Fibroblast of skin of scalp (primary cell): ENCODE measurements at regions not wholly inside any gene's neighbourhood (a gene's known extent, or its start where the extent isn't known, plus 50 kb on each side); places are given as distances from the start of the nearest gene placed in this dataset.

Source experiments
- DNase-seq: peaks from one replicate; pipeline ENCODE4 v3.0.0-alpha.2; 2013

GRCh38 chr20:24738981-24739633 lies 210.0 kb upstream of the CST7 start:
- no peak for DNase-seq

GRCh38 chr20:24739746-24740145 lies 209.3 kb upstream of the CST7 start:
- no peak for DNase-seq

GRCh38 chr20:24741493-24742072 lies 207.5 kb upstream of the CST7 start:
- DNase-seq = no peak

DNA sequence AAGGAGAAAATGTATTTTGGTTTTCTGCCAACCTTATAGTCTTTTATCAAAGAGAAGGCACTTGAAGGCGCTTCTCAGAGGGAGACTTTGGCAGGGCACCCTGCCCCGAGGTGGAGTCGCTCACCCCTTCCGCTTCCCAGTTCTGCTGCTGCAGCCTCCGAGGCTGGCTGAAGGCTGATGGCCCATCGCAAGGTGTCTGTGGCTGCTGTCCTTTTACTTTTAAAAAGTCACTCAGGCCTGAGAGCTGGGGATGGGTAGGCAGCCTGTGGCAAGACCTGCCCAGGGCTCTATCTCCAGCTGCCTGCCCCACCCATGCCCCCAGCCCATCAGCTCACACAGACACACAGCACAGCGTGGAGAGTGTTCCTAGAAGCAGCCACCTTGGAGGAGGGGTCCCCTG lies 206.6 kb upstream of the CST7 start:
- DNase-seq = no peak

DNA sequence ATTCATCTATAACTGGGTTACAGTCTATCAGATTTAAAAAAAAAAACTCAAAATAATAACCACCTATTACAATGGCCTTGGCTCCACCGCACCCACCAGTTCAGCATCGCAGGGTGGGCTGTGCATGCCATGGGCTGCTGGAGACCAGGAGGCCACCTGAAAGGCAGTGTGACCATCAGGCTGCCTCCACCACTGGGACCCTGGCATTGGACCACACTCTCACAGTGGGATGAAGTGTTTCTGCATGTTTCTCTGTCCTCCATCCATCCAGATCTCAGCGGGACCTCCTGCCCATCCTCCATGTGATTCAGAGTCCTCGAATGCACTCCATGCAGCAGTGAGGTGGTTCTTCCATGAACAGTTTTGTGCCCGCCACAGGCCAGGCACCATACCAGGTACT lies 206.1 kb upstream of the CST7 start:
- DNase-seq = no peak

DNA sequence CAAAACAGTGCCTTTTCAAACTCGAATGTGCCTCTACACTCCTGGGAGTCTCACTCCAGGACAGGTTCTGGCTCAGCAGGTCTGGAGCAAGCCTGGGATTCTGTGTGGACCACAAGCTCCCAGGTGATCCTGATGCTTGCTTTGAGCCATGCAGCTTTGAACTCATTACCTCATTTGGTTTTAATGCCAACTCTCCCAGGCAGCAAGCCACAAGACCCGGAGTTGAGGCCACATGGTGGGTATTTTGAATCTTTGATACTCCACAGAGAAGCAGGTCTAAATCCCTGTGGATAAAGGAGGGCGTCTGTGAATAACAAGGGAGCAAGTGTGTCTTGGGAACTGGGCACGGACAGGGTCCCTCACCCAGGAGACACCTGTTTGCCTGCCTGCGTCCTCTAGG lies 205.4 kb upstream of the CST7 start:
- no peak for DNase-seq

- no peak for DNase-seq
Measured at GRCh38 chr20:24744747-24745146, 204.3 kb upstream of the CST7 start.

DNA sequence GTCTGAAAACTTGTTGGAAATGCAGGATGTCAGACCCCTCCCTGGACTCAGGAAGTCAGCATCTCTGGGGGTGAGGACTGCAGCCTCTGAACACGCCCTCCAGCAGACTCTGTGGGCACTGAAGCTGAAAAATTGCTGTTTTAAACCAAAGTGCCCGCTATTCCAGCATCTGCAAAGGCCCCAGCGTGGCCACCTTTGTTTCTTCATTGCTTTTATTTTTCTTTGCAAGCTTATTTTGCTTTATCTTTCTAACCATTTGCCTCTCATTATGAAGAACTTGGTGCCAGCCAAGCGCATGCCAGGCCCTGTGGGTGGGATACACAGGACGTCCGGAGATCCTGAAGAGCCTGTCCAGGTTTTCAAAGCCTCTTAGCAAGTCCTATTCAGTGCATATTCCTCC lies 203.9 kb upstream of the CST7 start:
- no peak for DNase-seq

DNA sequence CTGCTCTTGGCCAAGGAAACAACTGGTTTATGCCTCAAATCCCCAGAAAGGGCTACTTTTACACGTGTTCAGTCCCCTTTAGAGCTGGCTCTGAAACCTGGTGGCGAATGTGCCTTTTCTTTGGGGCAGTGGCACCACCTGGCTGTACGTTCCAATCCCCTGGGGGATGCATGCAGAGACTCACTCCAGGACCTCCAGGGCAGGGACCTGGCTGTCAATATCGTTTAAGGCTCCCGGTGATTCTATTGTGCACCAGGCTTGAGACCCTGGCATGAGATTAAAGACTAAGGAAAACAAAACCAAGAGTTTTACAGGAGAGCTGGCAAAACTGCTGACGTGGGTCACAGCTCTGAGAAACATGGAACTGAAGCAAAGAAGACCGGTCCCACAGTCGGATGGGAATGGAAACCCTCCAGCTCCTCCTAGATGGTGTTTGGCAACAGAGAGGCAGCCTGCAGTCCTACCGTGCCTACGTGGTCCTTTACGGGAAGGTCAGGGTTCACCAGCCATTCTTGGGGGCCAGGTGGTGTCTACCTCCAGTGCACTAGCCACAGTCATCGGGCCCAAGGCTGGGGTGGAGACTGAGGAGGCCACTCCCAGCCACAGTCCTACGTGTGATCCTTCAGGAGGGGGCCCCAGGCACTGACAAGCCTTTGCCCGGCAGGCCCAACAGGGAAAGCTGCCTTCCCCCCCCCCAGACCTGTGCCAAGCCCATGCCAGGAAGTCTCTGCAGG lies 203.3 kb upstream of the CST7 start:
- no peak for DNase-seq

DNA sequence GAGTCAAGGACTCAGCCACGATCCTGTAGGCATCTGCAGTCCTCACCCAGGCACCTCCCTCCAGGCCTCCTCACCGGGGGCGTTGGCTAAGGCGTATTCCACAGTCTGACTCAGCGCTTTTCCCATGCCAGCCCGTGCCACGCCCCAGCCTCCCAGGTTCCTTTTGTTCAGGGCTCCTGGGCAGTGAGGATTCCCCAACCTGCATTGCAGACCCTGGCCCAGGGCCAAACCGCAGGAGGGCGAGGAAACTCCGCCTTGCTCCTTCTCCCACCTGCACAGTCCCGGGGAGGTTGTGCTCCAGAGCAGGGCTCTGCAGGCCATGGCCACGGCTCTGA lies 202.8 kb upstream of the CST7 start:
- DNase-seq = no peak

DNA sequence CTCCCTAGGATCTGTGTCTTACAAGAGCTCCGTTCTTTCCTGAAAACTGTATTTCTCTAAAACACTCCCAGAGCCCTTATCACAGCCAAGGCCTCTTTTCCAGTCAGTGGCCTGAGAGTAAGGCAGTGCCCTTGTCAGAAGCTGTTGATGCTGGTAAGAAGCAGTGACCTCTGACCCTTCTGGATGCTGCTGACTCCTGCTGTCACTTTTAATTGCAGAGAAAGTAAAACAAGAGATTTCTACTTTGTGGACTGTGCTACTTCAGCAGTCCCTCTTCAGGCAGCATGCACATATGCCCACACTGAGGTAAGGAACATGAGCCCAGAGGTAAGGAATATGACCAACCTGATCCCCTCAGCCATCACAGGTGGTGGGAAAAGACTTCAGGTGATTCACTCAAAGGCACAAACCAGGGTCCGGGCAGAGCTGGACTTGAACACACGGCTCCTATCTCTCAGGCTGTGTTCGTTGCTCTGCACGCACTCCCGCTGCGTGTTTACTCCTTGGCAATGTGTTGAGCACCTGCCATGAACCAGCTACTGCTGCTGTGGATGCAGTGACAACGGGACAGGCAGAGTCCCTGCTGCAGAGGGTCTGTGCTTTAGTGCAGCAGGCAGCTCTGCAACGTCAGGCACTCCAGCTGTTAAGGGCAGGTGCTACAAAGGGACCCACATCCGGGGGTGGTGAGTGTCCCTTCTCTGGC lies 201.9 kb upstream of the CST7 start:
- DNase-seq = no peak

DNA sequence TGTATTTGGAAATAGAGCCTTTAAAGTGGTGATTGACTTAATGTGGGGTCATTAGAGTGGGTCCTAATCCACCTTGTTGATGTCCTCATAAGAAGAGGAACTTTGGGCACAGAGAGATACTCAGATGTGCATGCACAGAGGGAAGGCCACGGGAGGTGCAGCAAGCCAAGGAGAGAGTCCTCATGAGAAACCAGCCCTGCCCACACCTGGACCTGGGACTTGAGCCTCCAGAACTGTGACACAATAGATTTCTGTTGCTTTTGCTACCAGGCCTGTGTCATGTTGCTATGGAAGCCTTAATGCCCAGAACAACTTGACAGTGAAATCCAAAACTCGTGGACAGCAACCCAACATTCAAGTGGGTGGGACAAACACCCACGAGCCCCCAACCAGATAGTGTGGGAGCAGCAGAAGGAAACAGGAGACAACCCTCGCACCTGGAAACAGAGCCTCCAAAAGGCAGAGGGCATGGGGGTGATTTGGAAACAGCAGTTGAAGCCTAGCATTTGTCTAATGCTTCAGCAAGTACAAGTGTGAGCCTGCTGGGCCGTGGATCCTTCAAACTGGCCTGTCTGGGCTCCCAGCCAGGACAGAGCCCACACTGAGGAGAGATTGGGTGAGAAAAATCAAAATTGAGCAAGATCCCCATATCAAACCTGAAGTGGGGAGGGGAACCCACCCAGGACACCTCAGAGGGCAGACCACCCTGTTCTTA lies 201.0 kb upstream of the CST7 start:
- no peak for DNase-seq

GRCh38 chr20:24751551-24751950 lies 197.5 kb upstream of the CST7 start:
- no peak for DNase-seq

GRCh38 chr20:24752612-24753011 lies 196.5 kb upstream of the CST7 start:
- no peak for DNase-seq

GRCh38 chr20:24753130-24753529 lies 195.9 kb upstream of the CST7 start:
- no peak for DNase-seq

DNA sequence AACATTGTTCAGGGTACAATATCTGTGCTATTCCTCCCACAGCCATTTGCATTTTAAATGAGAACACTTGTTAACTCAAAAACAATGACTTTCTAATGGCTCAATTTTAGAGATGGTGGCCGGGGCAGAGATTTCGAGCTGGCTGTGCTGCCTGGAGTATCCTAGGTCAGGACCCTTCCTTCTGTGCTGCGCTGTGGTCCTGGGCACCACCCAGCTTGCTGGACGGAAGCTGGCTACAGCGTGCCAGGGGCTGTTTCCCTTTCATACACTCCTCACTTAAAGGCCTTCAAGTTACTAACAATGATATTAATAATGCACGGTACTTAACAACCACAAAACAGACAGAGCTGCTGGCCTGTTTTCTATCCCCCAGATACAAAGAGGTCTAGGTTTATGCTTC lies 194.4 kb upstream of the CST7 start:
- DNase-seq = no peak

- DNase-seq = no peak
Measured at GRCh38 chr20:24755411-24755922, 193.6 kb upstream of the CST7 start.

GRCh38 chr20:24756292-24757025 lies 192.6 kb upstream of the CST7 start:
- no peak for DNase-seq

- DNase-seq = no peak
Measured at GRCh38 chr20:24761220-24762065, 187.6 kb upstream of the CST7 start.

DNA sequence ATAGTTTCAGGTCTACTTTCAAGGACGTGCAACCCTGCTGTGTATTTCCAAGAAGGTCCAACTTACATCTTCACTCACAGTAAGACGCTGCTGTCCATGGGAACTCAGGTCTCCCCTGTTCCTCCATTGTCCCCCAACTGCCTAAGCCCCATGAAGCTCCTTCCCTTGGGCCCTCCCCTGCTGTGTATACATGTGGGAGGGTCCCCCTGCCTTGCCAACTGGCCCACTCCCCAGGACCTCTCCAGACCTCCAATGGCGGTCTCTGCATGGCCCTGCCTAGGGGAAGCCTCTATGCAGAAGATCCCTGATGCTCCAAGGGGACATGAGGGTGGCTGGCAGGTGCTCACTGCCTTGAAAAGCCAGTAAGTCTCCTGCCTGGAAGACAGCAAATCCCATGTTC lies 186.7 kb upstream of the CST7 start:
- DNase-seq = no peak

- no peak for DNase-seq
Measured at GRCh38 chr20:24762791-24763350, 186.2 kb upstream of the CST7 start.
